ENCODE measurements at regions not wholly inside any gene's neighbourhood (a gene's known extent, or its start where the extent isn't known, plus 50 kb on each side); places are given as distances from the start of the nearest gene placed in this dataset.

GRCh38 chr1:218165701-218166114 is 119.4 kb upstream of the RRP15 start:
- Histone ChIP-seq H3K27me3 (ENCODE audit: insufficient read depth, low read depth) (no peaks in the 10 kb centered on the region), H3K79me2 (ENCODE audit: low read depth) (no peaks in the 10 kb centered on the region), H3K4me2 (no peak overlapping the region), H3K4me3 (no peak overlapping the region), H3K9me3 (ENCODE audit: insufficient read depth, low read depth) (no peaks in the 10 kb centered on the region), H3K9me2 (ENCODE audit: insufficient read depth) (no peaks in the 10 kb centered on the region), H3K4me1 (replicated peaks; ENCODE audit: insufficient read depth) (no peaks in the 10 kb centered on the region), H2AFZ (no peak overlapping the region), H3K36me3 (ENCODE audit: low read depth) (no peaks in the 10 kb centered on the region), H3K27ac (no peak overlapping the region), H4K20me1 (ENCODE audit: insufficient read depth) (no peaks in the 10 kb centered on the region), H3F3A (ENCODE audit: insufficient read depth, low read depth) (no peaks in the 10 kb centered on the region)
- ChIA-PET CTCF (no interaction called here), POLR2A (ENCODE audit: unreplicated experiment) (no interaction called here)
- intact Hi-C loops (cut with micrococcal nuclease; ENCODE audit: unreplicated experiment): no loop called here
- no peak for DNase-seq
- TF ChIP-seq CTCF (conservative IDR thresholded peaks at IDR 0.05) (no peak), EZH2 (IDR thresholded peaks at IDR 0.05; ENCODE audit: low read depth) (no peak)
- BruUV-seq (replicated peaks): no TSS peak

GRCh38 chr1:218166268-218166945 is 118.7 kb upstream of the RRP15 start:
- no peaks in the 10 kb centered on the region for H3K4me1 ChIP-seq (replicated peaks; ENCODE audit: insufficient read depth)
- H3K27me3 ChIP-seq (ENCODE audit: insufficient read depth, low read depth): no peaks in the 10 kb centered on the region
- no TSS peak for BruUV-seq (replicated peaks)
- H4K20me1 ChIP-seq (ENCODE audit: insufficient read depth): no peaks in the 10 kb centered on the region
- no peak overlapping the region for H3K4me2 ChIP-seq
- no peak for DNase-seq
- H3F3A ChIP-seq (ENCODE audit: insufficient read depth, low read depth): no peaks in the 10 kb centered on the region
- H3K27ac ChIP-seq: no peak overlapping the region
- H3K36me3 ChIP-seq (ENCODE audit: low read depth): no peaks in the 10 kb centered on the region
- H3K79me2 ChIP-seq (ENCODE audit: low read depth): no peaks in the 10 kb centered on the region
- no peak overlapping the region for H2AFZ ChIP-seq
- no peaks in the 10 kb centered on the region for H3K9me2 ChIP-seq (ENCODE audit: insufficient read depth)
- H3K4me3 ChIP-seq: no peak overlapping the region
- intact Hi-C loops (cut with micrococcal nuclease; ENCODE audit: unreplicated experiment): no loop called here
- TF ChIP-seq EZH2 (IDR thresholded peaks at IDR 0.05; ENCODE audit: low read depth) (no peak), CTCF (conservative IDR thresholded peaks at IDR 0.05) (no peak)
- H3K9me3 ChIP-seq (ENCODE audit: insufficient read depth, low read depth): no peaks in the 10 kb centered on the region
- ChIA-PET POLR2A (ENCODE audit: unreplicated experiment) (no interaction called here), CTCF (no interaction called here)

GRCh38 chr1:218171302-218171893 is 113.7 kb upstream of the RRP15 start:
- Histone ChIP-seq H3K4me3 (no peak overlapping the region), H3K36me3 (ENCODE audit: low read depth) (no peaks in the 10 kb centered on the region), H3K9me3 (ENCODE audit: insufficient read depth, low read depth) (no peaks in the 10 kb centered on the region), H3K27ac (no peak overlapping the region), H3K4me2 (peak overlapping the region; percentile 40; the same call in 1 of the 2 replicates), H3F3A (ENCODE audit: insufficient read depth, low read depth) (no peaks in the 10 kb centered on the region), H3K79me2 (ENCODE audit: low read depth) (no peaks in the 10 kb centered on the region), H3K4me1 (replicated peaks; ENCODE audit: insufficient read depth) (no peaks in the 10 kb centered on the region), H4K20me1 (ENCODE audit: insufficient read depth) (no peaks in the 10 kb centered on the region), H3K9me2 (ENCODE audit: insufficient read depth) (no peaks in the 10 kb centered on the region), H3K27me3 (ENCODE audit: insufficient read depth, low read depth) (no peaks in the 10 kb centered on the region), H2AFZ (no peak overlapping the region)
- intact Hi-C loops (cut with micrococcal nuclease; ENCODE audit: unreplicated experiment): loop anchor here (2.0 kb wide), 2 partner anchors 1211 to 1421 kb away; no protein-coding TSS in a partner anchor
- CTCF ChIA-PET: no interaction called here
- POLR2A ChIA-PET (ENCODE audit: unreplicated experiment): no interaction called here
- TF ChIP-seq CTCF (conservative IDR thresholded peaks at IDR 0.05): peak; percentile 86
- TF ChIP-seq EZH2 (IDR thresholded peaks at IDR 0.05; ENCODE audit: low read depth): no peak
- BruUV-seq (replicated peaks): no TSS peak
- DNase-seq: no peak

Measured in PC-9 (cell line).